GM21576 (cell line): ENCODE measurements at regions not wholly inside any gene's neighbourhood (a gene's known extent, or its start where the extent isn't known, plus 50 kb on each side); places are given as distances from the start of the nearest gene placed in this dataset.

Experiments used
- ATAC-seq: cut with Tn5 transposase; IDR thresholded peaks from one replicate; pipeline ENCODE4 v1.9.1; 2021; ENCODE audit warnings: mild to moderate bottlenecking, moderate library complexity; ENCODE audit not compliant: unreplicated experiment

DNA sequence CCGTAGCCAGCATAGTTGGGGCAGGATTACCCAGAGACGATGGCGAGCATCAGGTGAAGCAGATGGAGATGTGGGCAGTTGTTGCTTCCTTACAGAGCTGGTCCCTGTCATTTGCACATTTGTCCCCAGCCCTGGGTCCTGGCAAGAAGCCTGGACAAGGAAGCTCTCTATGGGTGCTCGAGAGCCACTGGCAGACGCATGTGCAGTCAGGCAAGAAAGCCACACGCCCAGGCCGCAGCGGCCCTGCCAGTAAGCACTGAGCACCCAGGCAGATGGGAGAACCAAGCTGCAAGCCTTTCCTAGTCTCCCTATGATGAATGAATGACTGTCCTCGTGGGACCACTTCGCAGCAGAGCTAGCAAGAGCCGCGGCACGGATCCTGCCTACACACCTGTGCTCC lies 182.8 kb downstream of the FOXO1 start:
- ATAC-seq = no peak

DNA sequence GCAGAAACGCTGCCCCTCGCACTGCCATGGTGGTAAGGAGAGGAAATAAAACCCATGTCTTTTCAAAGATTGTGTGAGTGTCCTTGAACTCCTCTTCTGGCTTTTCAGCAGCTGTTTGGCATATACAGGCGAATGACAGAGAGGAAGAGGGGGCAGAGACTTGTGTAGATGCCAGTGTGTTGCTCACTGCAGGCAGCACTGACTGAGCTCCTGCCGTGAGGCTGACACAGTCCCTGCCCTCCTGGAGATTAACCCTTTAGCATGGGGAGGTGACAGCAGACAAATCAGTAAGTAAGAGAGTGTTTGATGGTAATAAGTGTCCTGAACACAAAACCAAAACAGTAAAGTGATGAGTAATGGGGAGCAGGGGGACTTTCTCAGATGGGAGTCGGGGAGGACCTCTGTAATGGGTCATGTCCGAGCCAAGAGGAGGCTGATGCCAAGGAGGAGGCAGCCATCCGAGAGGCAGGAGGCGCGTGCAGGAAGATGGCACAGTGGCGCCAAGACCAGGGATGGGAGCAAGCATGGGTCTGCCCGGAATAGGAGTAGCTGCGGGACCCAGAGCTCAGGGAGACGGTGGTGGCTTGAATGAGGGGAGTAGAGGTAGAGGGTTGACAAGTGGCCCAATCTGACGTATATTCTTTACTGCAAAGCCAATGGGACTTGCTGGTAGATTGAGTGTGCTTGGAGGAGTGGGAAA lies 182.2 kb downstream of the FOXO1 start:
- ATAC-seq = no peak

GRCh38 chr13:40484974-40485373 lies 181.5 kb downstream of the FOXO1 start:
- ATAC-seq = no peak

GRCh38 chr13:40485611-40486517 lies 180.6 kb downstream of the FOXO1 start:
- ATAC-seq = no peak

DNA sequence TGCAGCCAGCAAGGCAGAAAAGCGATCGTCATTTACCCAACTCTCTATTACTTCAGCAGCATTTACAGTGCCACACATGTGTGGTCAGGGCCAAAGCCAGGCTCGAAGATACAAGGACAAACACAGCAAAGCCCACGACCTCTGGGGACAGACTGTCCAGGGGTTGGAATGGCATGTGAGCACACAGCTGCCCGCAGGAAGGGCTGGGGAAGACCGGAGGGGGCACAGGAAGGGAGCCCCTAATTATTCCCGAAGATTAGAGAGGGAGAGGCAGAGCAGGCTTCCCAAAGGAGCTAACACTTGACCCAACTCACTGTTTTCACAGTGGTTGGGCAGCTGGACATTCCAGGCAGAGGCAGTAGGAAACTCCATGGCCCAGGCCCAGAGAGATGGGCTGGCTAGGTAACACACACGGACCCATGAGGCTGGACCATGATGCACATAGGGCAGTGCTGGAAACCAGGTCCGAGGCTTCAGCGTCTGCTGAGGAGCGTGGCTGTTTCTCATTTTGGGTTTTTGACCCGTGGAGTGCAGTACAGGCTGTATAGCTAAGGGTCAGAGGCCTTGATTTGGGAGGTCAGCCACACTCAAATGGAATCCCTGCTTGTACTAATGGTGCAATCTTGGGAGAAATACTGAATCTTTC lies 179.8 kb downstream of the FOXO1 start:
- no peak for ATAC-seq

- no peak for ATAC-seq
Observed at GRCh38 chr13:40488869-40489391, 177.5 kb downstream of the FOXO1 start.

GRCh38 chr13:40490086-40490758 lies 176.2 kb downstream of the FOXO1 start:
- no peak for ATAC-seq

DNA sequence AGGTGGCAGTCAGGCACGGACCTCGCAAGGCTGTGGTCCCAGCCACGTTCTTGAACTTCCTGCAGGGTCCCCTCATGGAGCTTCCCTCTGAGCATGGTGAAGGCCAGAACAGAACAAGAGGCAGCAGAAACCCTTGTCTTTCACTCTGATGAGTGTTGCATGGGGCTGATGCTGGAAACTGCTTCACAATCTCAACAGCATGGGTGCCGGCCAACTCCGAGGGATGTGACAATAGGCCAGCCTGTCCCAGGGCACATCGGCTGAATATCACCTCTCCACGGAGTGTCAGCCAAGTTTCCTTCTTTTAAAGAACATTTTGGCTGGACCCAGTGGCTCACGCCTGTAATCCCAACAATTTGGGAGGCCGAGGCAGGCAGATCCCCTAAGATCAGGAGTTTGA lies 173.9 kb downstream of the FOXO1 start:
- ATAC-seq = no peak

DNA sequence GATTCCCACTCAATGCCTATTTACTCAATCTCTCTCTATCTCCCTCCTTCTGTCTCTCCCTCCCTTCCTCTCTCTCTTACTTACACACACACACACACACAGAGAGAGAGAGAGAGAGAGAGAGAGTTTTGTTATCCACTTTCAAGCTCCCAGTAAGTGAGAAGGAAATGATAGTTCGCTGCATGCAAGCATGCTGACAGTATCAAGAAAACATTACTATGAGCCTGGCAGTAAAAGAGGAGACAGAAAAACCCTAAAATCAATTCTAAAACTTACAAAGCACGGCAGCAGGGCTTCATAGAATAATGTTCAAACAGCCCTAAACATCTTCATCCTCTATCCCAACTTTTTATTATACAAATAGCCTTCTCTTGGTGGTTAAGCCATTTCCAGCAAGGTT lies 171.9 kb downstream of the FOXO1 start:
- no peak for ATAC-seq

DNA sequence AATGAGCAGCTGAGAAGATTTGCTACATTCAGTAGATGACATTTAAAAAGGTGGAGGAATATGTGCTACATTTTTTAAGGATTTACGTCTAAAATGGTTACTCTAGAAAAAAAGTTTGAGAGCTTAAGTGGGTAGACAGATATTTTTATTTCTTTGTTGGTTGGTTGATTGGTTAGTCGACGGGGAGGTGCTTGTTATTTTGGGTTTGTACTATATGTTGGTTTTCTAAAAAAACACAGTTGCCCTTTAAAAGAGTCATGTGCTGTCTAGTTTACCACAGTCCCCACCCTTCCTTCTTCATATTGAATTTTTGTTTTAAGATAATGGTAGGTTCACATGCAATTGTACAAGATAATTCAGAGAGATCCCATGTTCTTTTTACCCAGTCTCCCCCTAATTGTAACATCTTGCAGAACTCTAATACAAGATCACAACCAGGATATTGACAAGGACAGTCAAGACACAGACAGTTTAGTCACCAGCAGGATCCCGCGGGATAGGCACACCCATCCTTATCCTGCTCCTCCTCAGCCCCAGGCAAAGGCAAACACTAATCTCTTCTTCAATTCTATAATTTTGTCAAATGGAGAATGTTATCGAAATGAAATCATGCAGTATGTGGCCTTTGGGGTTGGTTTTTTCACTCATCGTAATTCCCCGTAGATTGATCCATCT lies 171.4 kb downstream of the FOXO1 start:
- no peak for ATAC-seq

- no peak for ATAC-seq
Observed at GRCh38 chr13:40495621-40496001, 170.8 kb downstream of the FOXO1 start.

- ATAC-seq = no peak
Observed at GRCh38 chr13:40496035-40496810, 170.2 kb downstream of the FOXO1 start.

DNA sequence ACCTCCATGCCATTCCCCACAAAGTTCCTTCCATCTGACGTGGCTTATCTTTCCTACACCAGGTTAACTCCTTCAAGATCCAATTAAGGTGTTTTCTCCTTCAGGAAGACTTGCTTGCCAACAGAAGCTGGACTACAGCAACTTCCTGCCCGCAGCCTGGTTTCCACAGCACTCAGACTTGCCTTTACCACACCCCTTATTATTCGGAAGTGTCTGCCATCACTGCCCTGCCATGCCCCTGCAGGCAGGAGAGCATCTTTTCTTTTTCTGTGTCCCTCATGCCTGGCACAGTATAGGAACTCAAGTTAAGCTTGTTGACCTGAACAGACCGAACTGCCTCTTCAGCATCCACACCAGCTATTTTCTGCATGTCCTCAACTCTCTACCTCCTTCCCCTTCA lies 168.0 kb downstream of the FOXO1 start:
- ATAC-seq = no peak

- ATAC-seq = no peak
Observed at GRCh38 chr13:40502236-40502635, 164.2 kb downstream of the FOXO1 start.

GRCh38 chr13:40503011-40503410 lies 163.4 kb downstream of the FOXO1 start:
- ATAC-seq = no peak

DNA sequence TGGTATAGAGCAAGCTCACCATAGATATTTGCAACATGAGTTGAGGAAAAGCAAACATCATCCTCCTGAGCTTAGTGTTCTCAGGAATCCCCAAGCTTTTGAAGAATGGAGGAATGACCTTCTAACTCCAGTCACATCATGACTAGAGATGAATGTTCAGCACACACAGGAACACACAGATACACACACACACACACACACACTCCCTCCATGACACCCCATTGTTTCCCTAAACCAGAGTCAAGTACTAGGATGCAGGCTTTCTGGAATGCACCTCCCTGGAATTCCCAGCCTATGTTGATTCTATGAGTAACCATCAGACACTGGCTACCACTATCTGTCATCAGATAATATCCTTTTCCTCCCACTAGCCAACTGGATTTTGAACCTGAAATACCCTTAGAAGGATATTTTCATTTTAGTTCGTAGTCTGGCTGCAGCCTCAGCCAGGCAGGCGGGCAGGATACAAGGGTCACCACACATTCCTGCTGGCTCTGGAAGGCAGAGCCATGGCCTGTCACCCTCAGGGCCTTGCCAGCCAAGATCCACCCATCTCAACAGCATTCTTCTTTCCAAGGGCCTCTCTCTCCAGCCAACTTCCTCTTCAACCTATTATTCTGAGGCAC lies 162.4 kb downstream of the FOXO1 start:
- no peak for ATAC-seq

- no peak for ATAC-seq
Observed at GRCh38 chr13:40504641-40505040, 161.8 kb downstream of the FOXO1 start.

DNA sequence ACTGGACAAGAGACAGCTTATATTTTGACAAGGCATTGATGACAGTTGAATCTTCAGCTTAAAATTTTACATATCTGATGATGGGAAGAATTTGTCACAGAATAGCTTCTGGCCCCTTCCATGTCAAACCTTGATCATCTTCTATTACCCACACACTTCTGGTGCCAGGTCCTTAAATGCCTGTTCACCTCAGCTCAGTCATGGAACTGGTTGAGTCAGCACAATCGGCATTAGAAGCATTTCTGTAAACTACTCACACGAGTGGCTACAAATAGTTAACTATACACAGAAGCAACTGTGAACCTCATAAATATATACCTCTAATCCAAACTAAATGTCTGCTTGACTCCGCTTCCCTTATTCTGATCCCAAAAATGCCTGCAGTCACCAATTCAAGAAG lies 161.2 kb downstream of the FOXO1 start:
- no peak for ATAC-seq
